Left lung (tissue), 4 donors: ENCODE measurements at regions not wholly inside any gene's neighbourhood (a gene's known extent, or its start where the extent isn't known, plus 50 kb on each side); places are given as distances from the start of the nearest gene placed in this dataset.

Experiments used
- ATAC-seq: fragments of 200-7000 bp; cut with Tn5 transposase; one replicate; pipeline ENCODE4 v1.9.1; 2020; ENCODE audit warnings: moderate library complexity
- DNase-seq, 4 donors: peaks; one replicate each; pipeline ENCODE4 v3.0.0-alpha.2; 2013 to 2020
- H3K27ac ChIP-seq, 2 donors: fragments of 200-600 bp; sonication (generic) in 1 of 2; one replicate each; pipeline versions ENCODE4 v1.5.0 to v1.8.0; 2020 to 2021
- H3K27me3 ChIP-seq, 2 donors: fragments of 200-600 bp; sonication (generic) in 1 of 2; one replicate each; pipeline versions ENCODE4 v1.5.0 to v1.8.0; 2020 to 2021
- H3K36me3 ChIP-seq, 2 donors: fragments of 200-600 bp; sonication (generic) in 1 of 2; one replicate each; pipeline versions ENCODE4 v1.5.0 to v1.8.0; 2020 to 2021
- H3K4me1 ChIP-seq, 2 donors: fragments of 200-600 bp; one replicate each; pipeline ENCODE4 v1.8.0; 2021
- H3K4me3 ChIP-seq, 2 donors: fragments of 200-600 bp; sonication (generic) in 1 of 2; one replicate each; pipeline versions ENCODE4 v1.5.0 to v1.8.0; 2020 to 2021; ENCODE audit warnings: mild to moderate bottlenecking in 1 of 2
- H3K9me3 ChIP-seq, 2 donors: fragments of 200-600 bp; sonication (generic) in 1 of 2; one replicate each; pipeline versions ENCODE4 v1.5.0 to v1.8.0; 2020 to 2021
- intact Hi-C, 2 donors: fragments of 100-400 bp; cut with DNase I; formaldehyde crosslinking; loops; one replicate each; pipeline versions ENCODE4 v1.11.2 to v1.14.2; 2022
- TF ChIP-seq, protein P1 (sequence below), 2 donors: fragments of 200-600 bp; sonication (generic) in 1 of 2; IDR thresholded peaks; one replicate each; pipeline versions ENCODE4 v1.5.0 to v1.8.0; 2021; ENCODE audit warnings: antibody characterized with exemption in 2 of 2
- donor health status: DM: no; HTN: yes; CAD: no.
- donor health status: DM: no; HTN: no; CAD: no.

DNA sequence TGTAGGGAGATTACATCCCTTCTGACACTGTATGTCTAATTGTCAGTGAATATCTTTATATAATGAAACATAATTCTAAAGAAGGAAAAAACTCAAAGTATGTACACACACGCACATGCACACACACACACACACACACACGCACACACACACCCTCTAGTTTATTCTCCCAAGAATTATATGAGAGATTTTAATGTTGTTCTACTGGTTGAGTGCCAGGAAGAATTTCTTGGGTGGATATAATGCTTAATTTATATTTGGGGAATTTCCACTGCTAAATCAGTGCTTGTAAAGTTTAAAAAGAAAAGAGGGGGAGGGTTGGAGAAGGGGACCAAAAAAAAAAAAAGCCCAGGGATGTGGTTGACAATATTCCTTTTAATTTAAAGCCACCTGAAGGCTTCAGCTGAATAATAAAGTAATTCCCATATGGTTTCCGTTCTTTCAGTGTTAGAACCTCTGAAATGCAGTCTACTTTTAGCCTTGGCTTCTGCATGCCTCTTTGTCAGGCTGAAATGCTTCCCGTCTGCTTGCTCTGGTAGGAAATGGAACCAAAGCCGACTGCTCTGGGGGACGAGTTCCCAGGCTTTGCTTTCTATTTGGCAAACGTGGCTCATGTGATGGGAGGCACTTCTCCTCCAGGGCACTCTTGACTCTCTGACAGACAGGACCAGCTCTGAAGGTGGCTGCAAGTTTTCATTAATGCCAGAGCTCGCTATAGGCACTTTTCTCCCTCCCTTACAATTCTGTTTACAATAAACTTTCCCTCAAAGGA is 225.4 kb downstream of the PRL start:
- DNase-seq = peak in 3 of 4 donors; percentile 50 to 74 (median 61)
- Histone ChIP-seq H3K4me3 (no peak overlapping the region), H3K27me3 (no peaks in the 10 kb centered on the region), H3K9me3 (no peaks in the 10 kb centered on the region), H3K4me1 (peaks cover 11 to 17% of the 10 kb centered on the region in 2 donors), H3K27ac (peak overlapping the region; percentile 55 to 75), H3K36me3 (no peaks in the 10 kb centered on the region)
- peak; percentile 81 for ATAC-seq
- TF ChIP-seq, protein P1, sequence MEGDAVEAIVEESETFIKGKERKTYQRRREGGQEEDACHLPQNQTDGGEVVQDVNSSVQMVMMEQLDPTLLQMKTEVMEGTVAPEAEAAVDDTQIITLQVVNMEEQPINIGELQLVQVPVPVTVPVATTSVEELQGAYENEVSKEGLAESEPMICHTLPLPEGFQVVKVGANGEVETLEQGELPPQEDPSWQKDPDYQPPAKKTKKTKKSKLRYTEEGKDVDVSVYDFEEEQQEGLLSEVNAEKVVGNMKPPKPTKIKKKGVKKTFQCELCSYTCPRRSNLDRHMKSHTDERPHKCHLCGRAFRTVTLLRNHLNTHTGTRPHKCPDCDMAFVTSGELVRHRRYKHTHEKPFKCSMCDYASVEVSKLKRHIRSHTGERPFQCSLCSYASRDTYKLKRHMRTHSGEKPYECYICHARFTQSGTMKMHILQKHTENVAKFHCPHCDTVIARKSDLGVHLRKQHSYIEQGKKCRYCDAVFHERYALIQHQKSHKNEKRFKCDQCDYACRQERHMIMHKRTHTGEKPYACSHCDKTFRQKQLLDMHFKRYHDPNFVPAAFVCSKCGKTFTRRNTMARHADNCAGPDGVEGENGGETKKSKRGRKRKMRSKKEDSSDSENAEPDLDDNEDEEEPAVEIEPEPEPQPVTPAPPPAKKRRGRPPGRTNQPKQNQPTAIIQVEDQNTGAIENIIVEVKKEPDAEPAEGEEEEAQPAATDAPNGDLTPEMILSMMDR (IDR thresholded peaks at IDR 0.05) = no peak
- intact Hi-C loops = no loop called here

DNA sequence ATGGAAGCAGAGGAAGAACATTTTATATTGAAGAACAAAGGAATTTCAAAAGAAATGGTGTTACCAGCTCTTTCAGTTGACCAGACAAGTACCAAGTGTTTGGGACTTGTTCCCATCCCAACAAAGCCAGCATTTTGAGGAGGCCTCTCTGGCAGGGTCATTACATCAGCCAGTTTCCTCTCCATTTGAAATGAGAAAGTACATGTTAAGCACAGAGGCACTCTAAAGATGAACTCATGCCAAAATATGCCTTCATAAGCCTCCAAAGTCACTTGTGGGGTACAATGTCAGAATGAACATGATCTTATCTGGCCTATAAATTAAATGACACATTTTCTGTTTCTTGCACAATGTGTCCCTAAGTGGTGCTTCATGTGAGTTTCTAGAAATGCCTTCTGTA is 223.9 kb downstream of the PRL start:
- Histone ChIP-seq H3K27ac (peak overlapping the region in 1 of 2 donors; percentile 62), H3K4me1 (peaks cover 11 to 17% of the 10 kb centered on the region in 2 donors), H3K4me3 (no peak overlapping the region), H3K36me3 (no peaks in the 10 kb centered on the region), H3K9me3 (no peaks in the 10 kb centered on the region), H3K27me3 (no peaks in the 10 kb centered on the region)
- intact Hi-C loops = no loop called here
- ATAC-seq = no peak
- TF ChIP-seq, protein P1 (IDR thresholded peaks at IDR 0.05) = no peak
- no peak for DNase-seq

DNA sequence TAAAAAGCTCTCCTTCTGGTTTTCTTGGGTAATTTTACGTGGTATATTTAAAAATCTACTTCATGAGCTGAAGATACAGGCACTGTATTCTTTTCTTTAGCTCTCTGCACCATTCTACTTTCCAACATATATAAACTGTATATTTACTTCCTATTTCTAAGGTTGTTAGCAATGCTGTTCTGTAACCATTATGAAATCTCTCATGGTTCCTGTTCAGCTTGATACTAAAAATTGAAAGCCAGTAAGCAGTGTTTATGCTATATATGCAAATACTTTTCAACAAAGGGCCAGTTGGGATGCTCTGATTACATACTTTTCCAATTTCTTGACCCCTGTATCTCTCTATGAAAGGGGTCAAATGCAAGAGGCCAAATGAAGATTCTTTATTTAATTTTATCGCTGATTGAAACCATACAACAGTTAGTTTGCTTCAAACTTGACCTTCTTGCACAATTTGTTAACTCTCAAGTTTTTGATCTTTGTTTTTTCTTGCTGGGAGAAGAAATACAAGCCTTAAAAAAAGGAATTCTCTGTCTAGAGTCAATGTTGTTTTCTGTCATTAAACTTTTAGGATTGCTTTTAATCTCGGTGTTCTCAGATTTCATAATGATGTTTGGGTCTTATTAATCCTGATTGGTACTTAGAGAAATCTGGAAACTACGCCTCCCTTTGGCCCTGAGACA is 223.2 kb downstream of the PRL start:
- Histone ChIP-seq H3K36me3 (no peaks in the 10 kb centered on the region), H3K4me1 (peaks cover 11 to 17% of the 10 kb centered on the region in 2 donors), H3K27ac (peak overlapping the region; percentile 20 to 62), H3K27me3 (no peaks in the 10 kb centered on the region), H3K4me3 (no peak overlapping the region), H3K9me3 (no peaks in the 10 kb centered on the region)
- intact Hi-C loops = no loop called here
- DNase-seq (no peak), ATAC-seq (no peak)
- TF ChIP-seq, protein P1 (IDR thresholded peaks at IDR 0.05) = no peak

DNA sequence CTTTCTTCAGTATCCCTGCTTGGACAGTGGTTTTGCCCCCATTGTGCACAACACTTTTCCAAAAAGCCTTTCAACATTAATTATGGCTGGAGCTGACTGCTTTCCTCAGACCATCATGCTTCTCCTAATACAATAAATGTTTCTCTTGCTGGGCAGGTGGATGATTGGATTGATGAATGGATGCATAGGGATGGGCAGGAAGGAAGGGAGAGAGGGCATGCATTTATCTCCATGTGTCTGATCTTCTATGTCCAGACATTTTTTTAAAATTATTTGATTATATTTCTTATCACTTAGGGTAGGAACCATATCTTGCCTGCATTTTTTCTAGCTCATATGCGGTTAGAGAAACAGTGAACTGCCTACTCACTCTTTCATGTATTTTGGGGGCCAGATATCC is 218.5 kb downstream of the PRL start:
- TF ChIP-seq, protein P1 (IDR thresholded peaks at IDR 0.05) = no peak
- H3K27me3 ChIP-seq = no peaks in the 10 kb centered on the region
- intact Hi-C loops = no loop called here
- no peaks in the 10 kb centered on the region for H3K4me1 ChIP-seq
- H3K27ac ChIP-seq = no peak overlapping the region
- no peaks in the 10 kb centered on the region for H3K9me3 ChIP-seq
- ATAC-seq (no peak), DNase-seq (no peak)
- H3K4me3 ChIP-seq = no peak overlapping the region
- no peaks in the 10 kb centered on the region for H3K36me3 ChIP-seq

DNA sequence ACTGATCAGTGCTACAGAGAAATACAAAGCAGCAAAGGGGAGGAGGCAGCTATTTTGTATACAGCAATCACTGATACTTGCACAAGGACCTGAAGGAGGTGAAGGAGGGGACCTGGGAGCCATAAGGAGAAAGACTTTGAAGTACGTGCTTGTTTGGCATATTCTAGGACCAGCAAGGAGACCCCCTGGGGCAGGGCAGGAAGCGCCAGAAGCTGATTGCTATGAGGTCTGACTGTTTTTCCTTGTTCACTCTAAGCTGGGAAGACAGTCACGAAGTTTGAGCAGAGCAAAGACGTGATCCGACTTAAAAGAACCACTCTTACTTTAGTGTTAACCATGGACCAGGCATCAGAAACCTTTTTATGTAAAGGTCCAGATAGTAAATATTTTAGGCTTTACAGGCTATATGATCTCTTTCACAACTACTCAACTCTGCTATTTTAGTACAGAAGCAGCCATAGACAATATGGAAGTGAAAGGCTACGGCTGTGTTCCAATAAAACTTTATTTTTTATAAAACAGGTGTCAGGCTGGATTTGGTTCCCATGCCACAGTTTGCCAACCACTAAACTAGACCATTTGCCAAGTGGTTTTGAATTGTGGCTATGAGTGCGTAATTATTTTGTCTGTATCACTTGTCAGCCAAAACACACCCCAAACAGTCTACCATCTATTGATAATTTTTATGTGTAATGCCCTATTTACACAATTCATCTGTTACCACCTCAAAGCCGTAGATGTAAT is 217.9 kb downstream of the PRL start:
- TF ChIP-seq, protein P1 (IDR thresholded peaks at IDR 0.05) = no peak
- intact Hi-C loops = no loop called here
- H3K27ac ChIP-seq = no peak overlapping the region
- no peaks in the 10 kb centered on the region for H3K36me3 ChIP-seq
- H3K27me3 ChIP-seq = no peaks in the 10 kb centered on the region
- ATAC-seq = no peak
- DNase-seq = no peak
- H3K4me1 ChIP-seq = no peaks in the 10 kb centered on the region
- H3K4me3 ChIP-seq = no peak overlapping the region
- H3K9me3 ChIP-seq = no peaks in the 10 kb centered on the region
